ENCODE measurements at regions not wholly inside any gene's neighbourhood (a gene's known extent, or its start where the extent isn't known, plus 50 kb on each side); places are given as distances from the start of the nearest gene placed in this dataset.

DNA sequence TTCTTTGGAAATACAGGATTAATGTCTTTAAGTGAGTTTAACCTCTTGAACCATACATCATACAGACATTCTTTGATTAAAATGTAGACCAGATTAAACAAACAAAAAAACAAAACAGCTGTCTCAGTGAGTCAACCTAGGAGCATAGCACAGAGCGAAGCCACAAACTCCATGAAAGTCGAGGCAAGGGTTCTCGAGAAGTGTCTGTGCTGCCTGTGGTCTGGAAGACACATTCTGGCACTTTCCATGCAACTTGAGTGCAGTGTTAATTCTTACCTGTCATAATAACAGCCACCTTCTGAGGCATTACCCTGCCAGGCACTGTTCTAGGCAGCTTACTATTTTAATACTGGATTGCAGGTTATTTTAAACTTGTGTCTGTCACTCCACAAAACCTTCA, 435.5 kb upstream of the MMADHC start:
- H4K20me1 ChIP-seq (ENCODE audit: insufficient read depth, low read length), result no peaks in the 10 kb centered on the region
- no peaks in the 10 kb centered on the region for H3K9me3 ChIP-seq (ENCODE audit: low read depth, low read length)
- no peaks in the 10 kb centered on the region for H3K27me3 ChIP-seq (ENCODE audit: insufficient read depth, low read length)
- TF ChIP-seq CTCF (IDR thresholded peaks at IDR 0.05; ENCODE audit: extremely low read depth, low read depth, low read length), result no peak
- H3K4me2 ChIP-seq (ENCODE audit: insufficient read depth, low read length), result no peak overlapping the region
- no peak for DNase-seq (ENCODE audit: insufficient read length, low spot score, missing footprints)
- no peaks in the 10 kb centered on the region for H3K36me3 ChIP-seq (ENCODE audit: insufficient read depth, low read length)
- no peak overlapping the region for H3K27ac ChIP-seq (ENCODE audit: low read depth, low read length)
- peaks cover under 1% of the 10 kb centered on the region for H3K4me1 ChIP-seq (ENCODE audit: insufficient read depth, low read length)
- no peaks in the 10 kb centered on the region for H3K79me2 ChIP-seq (ENCODE audit: insufficient read depth, low read length)
- H2AFZ ChIP-seq (ENCODE audit: low read length), result no peak overlapping the region
- no peak overlapping the region for H3K4me3 ChIP-seq (ENCODE audit: insufficient read depth, low read length)

DNA sequence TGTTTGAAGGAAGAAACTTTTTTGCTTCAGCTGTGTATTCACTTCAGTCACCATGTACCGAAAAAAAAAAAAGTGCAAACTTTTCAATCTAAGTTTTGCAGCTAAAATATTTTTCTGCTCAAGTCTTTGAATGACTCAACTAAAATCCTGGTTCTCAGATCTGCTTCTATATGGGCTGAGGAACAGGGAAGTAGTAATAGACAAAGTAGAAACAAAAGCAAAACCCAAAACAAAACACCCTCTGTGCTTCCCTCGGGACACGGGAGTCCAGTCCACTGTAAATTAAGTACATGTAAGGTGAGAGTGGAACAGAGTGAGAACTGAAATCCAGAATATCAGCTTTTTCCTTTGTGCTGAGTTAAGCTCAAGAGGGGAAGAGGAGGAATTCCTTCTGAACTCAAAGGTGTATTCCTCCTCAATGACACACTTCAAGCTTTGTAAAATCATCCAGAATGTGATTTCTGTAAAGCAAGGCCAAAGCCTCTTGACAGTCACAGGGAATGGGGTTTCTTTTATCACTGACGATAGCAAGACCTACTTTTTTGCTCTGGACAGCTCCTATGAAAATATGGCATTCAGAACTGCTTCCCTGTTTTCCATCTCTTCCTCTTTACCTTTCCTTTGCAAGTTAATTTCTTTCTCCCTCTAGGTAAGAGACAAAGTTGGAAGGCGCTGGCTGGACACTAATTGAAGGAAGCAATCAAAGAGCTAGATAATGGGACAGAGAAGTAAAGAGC, 433.5 kb upstream of the MMADHC start:
- Histone ChIP-seq H3K27me3 (ENCODE audit: insufficient read depth, low read length) (no peaks in the 10 kb centered on the region), H3K4me1 (ENCODE audit: insufficient read depth, low read length) (no peaks in the 10 kb centered on the region), H3K9me3 (ENCODE audit: low read depth, low read length) (no peaks in the 10 kb centered on the region), H4K20me1 (ENCODE audit: insufficient read depth, low read length) (no peaks in the 10 kb centered on the region), H3K27ac (ENCODE audit: low read depth, low read length) (no peak overlapping the region), H3K4me3 (ENCODE audit: insufficient read depth, low read length) (no peak overlapping the region), H3K4me2 (ENCODE audit: insufficient read depth, low read length) (no peak overlapping the region), H3K79me2 (ENCODE audit: insufficient read depth, low read length) (no peaks in the 10 kb centered on the region), H3K36me3 (ENCODE audit: insufficient read depth, low read length) (no peaks in the 10 kb centered on the region), H2AFZ (ENCODE audit: low read length) (no peak overlapping the region)
- no peak for DNase-seq (ENCODE audit: insufficient read length, low spot score, missing footprints)
- no peak for TF ChIP-seq CTCF (IDR thresholded peaks at IDR 0.05; ENCODE audit: extremely low read depth, low read depth, low read length)

DNA sequence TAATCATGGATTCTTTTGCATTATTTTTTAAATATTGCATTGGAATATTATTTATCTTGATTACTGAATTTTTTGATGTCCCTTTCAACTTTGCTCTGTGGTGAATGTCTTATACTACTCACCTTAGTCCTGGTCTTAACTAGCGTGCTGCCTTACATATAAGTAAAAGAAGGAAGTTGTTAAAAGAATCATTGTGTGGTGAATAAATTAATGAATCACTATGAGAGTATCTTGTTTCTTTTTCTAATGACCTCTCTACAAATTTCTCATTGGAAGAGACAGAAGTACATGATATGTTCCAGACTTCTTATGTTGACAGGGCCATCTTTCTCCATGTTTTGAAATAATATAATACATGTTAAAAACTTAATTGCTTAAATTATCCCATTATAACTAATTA, 432.6 kb upstream of the MMADHC start:
- Histone ChIP-seq H3K27me3 (ENCODE audit: insufficient read depth, low read length) (no peaks in the 10 kb centered on the region), H3K27ac (ENCODE audit: low read depth, low read length) (no peak overlapping the region), H3K36me3 (ENCODE audit: insufficient read depth, low read length) (no peaks in the 10 kb centered on the region), H3K4me3 (ENCODE audit: insufficient read depth, low read length) (no peak overlapping the region), H3K9me3 (ENCODE audit: low read depth, low read length) (no peaks in the 10 kb centered on the region), H2AFZ (ENCODE audit: low read length) (no peak overlapping the region), H3K79me2 (ENCODE audit: insufficient read depth, low read length) (no peaks in the 10 kb centered on the region), H4K20me1 (ENCODE audit: insufficient read depth, low read length) (no peaks in the 10 kb centered on the region), H3K4me1 (ENCODE audit: insufficient read depth, low read length) (no peaks in the 10 kb centered on the region), H3K4me2 (ENCODE audit: insufficient read depth, low read length) (no peak overlapping the region)
- no peak for TF ChIP-seq CTCF (IDR thresholded peaks at IDR 0.05; ENCODE audit: extremely low read depth, low read depth, low read length)
- DNase-seq (ENCODE audit: insufficient read length, low spot score, missing footprints), result no peak

DNA sequence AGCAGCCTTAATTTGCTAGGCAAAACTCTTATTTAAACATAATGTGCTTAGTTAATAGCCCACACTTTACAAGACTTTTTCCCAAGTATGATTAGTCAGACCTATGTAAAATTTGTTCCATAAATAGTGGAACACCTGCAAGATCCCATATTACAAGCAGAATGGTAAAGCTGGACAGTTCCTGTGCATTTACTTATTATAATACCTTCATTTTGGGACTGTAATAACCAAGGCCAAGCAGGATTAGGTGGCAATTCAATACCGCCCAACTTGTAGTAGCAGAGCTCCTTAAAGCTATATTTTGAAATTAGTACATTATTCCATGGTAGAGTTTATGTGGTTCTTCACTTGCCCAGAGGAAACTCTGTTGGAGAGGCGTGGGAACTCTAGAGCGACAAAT, 431.5 kb upstream of the MMADHC start:
- no peak for TF ChIP-seq CTCF (IDR thresholded peaks at IDR 0.05; ENCODE audit: extremely low read depth, low read depth, low read length)
- DNase-seq (ENCODE audit: insufficient read length, low spot score, missing footprints), result no peak
- Histone ChIP-seq H3K27ac (ENCODE audit: low read depth, low read length) (no peak overlapping the region), H3K4me3 (ENCODE audit: insufficient read depth, low read length) (no peak overlapping the region), H3K27me3 (ENCODE audit: insufficient read depth, low read length) (no peaks in the 10 kb centered on the region), H3K36me3 (ENCODE audit: insufficient read depth, low read length) (no peaks in the 10 kb centered on the region), H3K4me1 (ENCODE audit: insufficient read depth, low read length) (no peaks in the 10 kb centered on the region), H3K79me2 (ENCODE audit: insufficient read depth, low read length) (no peaks in the 10 kb centered on the region), H2AFZ (ENCODE audit: low read length) (no peak overlapping the region), H3K4me2 (ENCODE audit: insufficient read depth, low read length) (no peak overlapping the region), H4K20me1 (ENCODE audit: insufficient read depth, low read length) (no peaks in the 10 kb centered on the region), H3K9me3 (ENCODE audit: low read depth, low read length) (no peaks in the 10 kb centered on the region)

Measured in osteoblast (primary cell).